ENCODE measurements at regions not wholly inside any gene's neighbourhood (a gene's known extent, or its start where the extent isn't known, plus 50 kb on each side); places are given as distances from the start of the nearest gene placed in this dataset.

DNA sequence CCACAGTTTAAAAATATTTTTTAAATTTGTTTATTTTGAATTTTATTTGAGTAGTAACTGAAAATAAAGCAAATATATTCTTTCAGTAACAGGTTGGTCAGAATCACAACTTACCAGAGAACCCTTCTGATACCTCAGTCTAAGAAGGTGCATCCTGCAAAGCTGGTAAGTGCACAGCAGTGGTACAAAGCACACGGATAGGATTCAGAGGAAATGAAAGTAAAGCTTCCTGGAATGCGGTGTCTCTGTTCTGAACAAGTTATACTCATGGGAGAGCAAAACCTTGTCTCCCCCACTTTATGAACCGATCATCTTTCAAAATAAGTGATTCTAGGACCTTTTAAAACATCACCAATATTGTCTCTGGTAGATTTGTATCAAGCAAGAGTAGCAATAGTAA, 398.3 kb downstream of the TMX3 start:
- no peaks in the 10 kb centered on the region for H3K27me3 ChIP-seq (ENCODE audit: control insufficient read depth, insufficient read depth, low read length)
- no peak overlapping the region for H3K9ac ChIP-seq
- H3K9me3 ChIP-seq (ENCODE audit: control insufficient read depth, low read length), result no peaks in the 10 kb centered on the region
- H3K27ac ChIP-seq, result no peak overlapping the region
- TF ChIP-seq, protein P1, sequence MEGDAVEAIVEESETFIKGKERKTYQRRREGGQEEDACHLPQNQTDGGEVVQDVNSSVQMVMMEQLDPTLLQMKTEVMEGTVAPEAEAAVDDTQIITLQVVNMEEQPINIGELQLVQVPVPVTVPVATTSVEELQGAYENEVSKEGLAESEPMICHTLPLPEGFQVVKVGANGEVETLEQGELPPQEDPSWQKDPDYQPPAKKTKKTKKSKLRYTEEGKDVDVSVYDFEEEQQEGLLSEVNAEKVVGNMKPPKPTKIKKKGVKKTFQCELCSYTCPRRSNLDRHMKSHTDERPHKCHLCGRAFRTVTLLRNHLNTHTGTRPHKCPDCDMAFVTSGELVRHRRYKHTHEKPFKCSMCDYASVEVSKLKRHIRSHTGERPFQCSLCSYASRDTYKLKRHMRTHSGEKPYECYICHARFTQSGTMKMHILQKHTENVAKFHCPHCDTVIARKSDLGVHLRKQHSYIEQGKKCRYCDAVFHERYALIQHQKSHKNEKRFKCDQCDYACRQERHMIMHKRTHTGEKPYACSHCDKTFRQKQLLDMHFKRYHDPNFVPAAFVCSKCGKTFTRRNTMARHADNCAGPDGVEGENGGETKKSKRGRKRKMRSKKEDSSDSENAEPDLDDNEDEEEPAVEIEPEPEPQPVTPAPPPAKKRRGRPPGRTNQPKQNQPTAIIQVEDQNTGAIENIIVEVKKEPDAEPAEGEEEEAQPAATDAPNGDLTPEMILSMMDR (IDR thresholded peaks at IDR 0.05), result no peak
- peak overlapping the region; percentile 37 for H3K4me2 ChIP-seq (ENCODE audit: low read length)
- no peak overlapping the region for H2AFZ ChIP-seq
- no peak overlapping the region for H3K4me3 ChIP-seq (ENCODE audit: low read depth, low read length)
- no peaks in the 10 kb centered on the region for H3K4me1 ChIP-seq
- no peaks in the 10 kb centered on the region for H3K36me3 ChIP-seq (ENCODE audit: control insufficient read depth, insufficient read depth, low read length)
- H3K79me2 ChIP-seq, result no peaks in the 10 kb centered on the region

DNA sequence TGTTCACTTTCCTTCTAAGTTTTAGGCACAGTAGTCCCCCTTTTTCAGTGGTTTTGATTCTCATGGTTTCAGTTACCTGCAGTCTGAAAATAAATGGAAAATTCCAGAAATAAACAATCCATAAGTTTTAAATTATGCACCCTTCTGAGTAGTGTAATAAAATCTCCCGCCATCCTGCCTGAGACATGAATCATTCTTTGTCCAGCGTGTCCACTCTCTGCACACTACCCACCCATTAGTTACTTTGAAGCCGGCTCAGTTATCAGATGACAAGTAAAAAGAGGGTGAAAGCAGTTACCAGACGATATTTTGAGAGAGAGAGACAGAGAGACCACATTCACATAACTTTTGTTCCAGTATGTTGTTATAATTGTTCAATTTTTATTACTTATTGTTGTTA, 400.5 kb downstream of the TMX3 start:
- H3K36me3 ChIP-seq (ENCODE audit: control insufficient read depth, insufficient read depth, low read length), result no peaks in the 10 kb centered on the region
- no peak overlapping the region for H3K4me3 ChIP-seq (ENCODE audit: low read depth, low read length)
- no peak overlapping the region for H3K4me2 ChIP-seq (ENCODE audit: low read length)
- TF ChIP-seq, protein P1 (IDR thresholded peaks at IDR 0.05), result no peak
- no peak overlapping the region for H2AFZ ChIP-seq
- no peaks in the 10 kb centered on the region for H3K27me3 ChIP-seq (ENCODE audit: control insufficient read depth, insufficient read depth, low read length)
- no peaks in the 10 kb centered on the region for H3K79me2 ChIP-seq
- H3K27ac ChIP-seq, result no peak overlapping the region
- no peak overlapping the region for H3K9ac ChIP-seq
- H3K4me1 ChIP-seq, result no peaks in the 10 kb centered on the region
- H3K9me3 ChIP-seq (ENCODE audit: control insufficient read depth, low read length), result no peaks in the 10 kb centered on the region

DNA sequence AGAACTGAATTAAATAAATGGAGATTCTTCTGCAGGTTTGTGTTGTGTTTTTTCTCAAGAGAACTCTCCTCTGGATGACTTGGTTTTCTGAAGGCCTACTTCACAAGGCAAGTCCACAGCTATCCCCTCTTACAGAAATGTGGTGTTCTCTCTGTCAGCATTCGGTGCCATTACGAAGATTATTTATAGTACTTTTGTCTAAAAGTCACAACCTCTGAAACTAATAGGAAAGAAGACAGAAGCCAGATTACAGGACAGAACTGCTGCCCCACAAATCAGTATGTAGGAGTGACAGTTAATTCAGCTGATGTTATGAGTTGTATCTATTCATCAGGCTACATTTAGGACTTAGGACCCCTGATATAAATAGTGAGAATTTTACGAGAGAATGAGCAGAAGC, 413.5 kb downstream of the TMX3 start:
- Histone ChIP-seq H3K4me2 (ENCODE audit: low read length) (no peak overlapping the region), H3K27me3 (ENCODE audit: control insufficient read depth, insufficient read depth, low read length) (no peaks in the 10 kb centered on the region), H3K36me3 (ENCODE audit: control insufficient read depth, insufficient read depth, low read length) (no peaks in the 10 kb centered on the region), H3K79me2 (no peaks in the 10 kb centered on the region), H2AFZ (no peak overlapping the region), H3K4me1 (no peaks in the 10 kb centered on the region), H3K9ac (no peak overlapping the region), H3K27ac (no peak overlapping the region), H3K4me3 (ENCODE audit: low read depth, low read length) (no peak overlapping the region), H3K9me3 (ENCODE audit: control insufficient read depth, low read length) (no peaks in the 10 kb centered on the region)
- TF ChIP-seq, protein P1 (IDR thresholded peaks at IDR 0.05), result no peak

DNA sequence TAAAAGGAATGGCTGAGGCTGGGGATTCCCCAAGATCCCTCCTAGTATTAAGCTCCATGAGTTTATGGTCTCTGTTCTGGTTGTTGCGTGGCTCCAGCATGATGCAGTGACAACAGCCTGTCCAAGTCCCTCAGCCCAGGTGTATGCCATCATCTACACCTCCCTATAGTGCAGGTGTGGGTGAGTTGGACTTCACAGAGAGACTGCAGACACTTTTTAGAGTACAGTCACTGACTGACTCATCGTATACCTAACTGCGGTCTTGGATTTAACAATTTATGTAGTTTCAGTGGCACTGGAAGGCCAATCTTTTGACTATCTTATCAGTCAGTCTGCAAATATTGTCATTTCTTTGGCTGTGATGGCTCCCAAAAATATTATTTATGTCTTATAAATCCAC, 415.0 kb downstream of the TMX3 start:
- H3K9me3 ChIP-seq (ENCODE audit: control insufficient read depth, low read length), result no peaks in the 10 kb centered on the region
- H3K79me2 ChIP-seq, result no peaks in the 10 kb centered on the region
- no peak overlapping the region for H3K27ac ChIP-seq
- TF ChIP-seq, protein P1 (IDR thresholded peaks at IDR 0.05), result no peak
- no peaks in the 10 kb centered on the region for H3K27me3 ChIP-seq (ENCODE audit: control insufficient read depth, insufficient read depth, low read length)
- H3K9ac ChIP-seq, result no peak overlapping the region
- no peaks in the 10 kb centered on the region for H3K36me3 ChIP-seq (ENCODE audit: control insufficient read depth, insufficient read depth, low read length)
- no peak overlapping the region for H3K4me2 ChIP-seq (ENCODE audit: low read length)
- H2AFZ ChIP-seq, result no peak overlapping the region
- H3K4me3 ChIP-seq (ENCODE audit: low read depth, low read length), result no peak overlapping the region
- no peaks in the 10 kb centered on the region for H3K4me1 ChIP-seq

DNA sequence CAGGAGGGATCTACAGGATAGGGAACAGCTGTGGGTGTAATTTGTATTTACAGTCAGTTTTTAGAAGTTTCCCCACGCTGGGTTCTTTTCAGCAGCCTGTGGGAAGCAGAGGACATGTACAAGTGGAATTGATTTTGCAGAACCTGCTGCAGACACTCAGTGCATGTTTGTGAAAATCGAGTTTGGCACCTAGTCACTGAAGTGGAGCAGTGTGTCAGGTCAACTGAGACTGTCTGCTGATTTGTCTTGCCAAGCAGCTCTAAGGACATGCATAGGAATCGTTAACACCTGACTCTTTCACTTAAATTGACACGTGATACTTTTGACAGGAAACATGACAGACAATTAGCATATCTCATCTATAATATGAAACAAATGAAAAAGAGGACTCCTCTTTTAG, 416.6 kb downstream of the TMX3 start:
- Histone ChIP-seq H3K4me3 (ENCODE audit: low read depth, low read length) (no peak overlapping the region), H3K27me3 (ENCODE audit: control insufficient read depth, insufficient read depth, low read length) (no peaks in the 10 kb centered on the region), H3K27ac (no peak overlapping the region), H3K4me1 (no peaks in the 10 kb centered on the region), H3K9me3 (ENCODE audit: control insufficient read depth, low read length) (no peaks in the 10 kb centered on the region), H3K9ac (no peak overlapping the region), H2AFZ (no peak overlapping the region), H3K79me2 (no peaks in the 10 kb centered on the region), H3K36me3 (ENCODE audit: control insufficient read depth, insufficient read depth, low read length) (no peaks in the 10 kb centered on the region), H3K4me2 (ENCODE audit: low read length) (no peak overlapping the region)
- TF ChIP-seq, protein P1 (IDR thresholded peaks at IDR 0.05), result no peak

Measured in parathyroid adenoma (tissue), 2 donors.